ENCODE measurements at regions not wholly inside any gene's neighbourhood (a gene's known extent, or its start where the extent isn't known, plus 50 kb on each side); places are given as distances from the start of the nearest gene placed in this dataset.

DNA sequence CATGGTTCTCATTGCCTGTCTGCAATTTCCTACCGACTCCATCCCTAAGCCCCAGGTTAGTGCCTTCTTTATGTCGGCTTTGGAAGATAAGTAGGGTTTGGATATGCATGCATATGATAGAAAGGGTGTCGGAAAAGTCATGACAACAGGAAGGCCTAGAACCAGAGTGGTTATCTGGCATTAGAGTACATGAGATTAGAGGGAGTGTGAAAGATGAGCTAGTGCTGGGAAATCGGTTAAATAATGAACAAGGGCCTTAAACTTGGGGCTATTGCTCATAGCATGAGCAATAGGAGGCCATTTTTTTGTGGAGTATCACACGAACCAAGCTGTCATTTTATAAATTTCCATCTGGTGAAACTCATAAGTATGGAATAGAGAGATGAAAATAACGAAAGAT, 54.0 kb upstream of the LPP start:
- TF ChIP-seq EZH2phosphoT487 (IDR thresholded peaks at IDR 0.05; ENCODE audit: borderline replicate concordance, low read length) = no peak
- TF ChIP-seq, protein P1, sequence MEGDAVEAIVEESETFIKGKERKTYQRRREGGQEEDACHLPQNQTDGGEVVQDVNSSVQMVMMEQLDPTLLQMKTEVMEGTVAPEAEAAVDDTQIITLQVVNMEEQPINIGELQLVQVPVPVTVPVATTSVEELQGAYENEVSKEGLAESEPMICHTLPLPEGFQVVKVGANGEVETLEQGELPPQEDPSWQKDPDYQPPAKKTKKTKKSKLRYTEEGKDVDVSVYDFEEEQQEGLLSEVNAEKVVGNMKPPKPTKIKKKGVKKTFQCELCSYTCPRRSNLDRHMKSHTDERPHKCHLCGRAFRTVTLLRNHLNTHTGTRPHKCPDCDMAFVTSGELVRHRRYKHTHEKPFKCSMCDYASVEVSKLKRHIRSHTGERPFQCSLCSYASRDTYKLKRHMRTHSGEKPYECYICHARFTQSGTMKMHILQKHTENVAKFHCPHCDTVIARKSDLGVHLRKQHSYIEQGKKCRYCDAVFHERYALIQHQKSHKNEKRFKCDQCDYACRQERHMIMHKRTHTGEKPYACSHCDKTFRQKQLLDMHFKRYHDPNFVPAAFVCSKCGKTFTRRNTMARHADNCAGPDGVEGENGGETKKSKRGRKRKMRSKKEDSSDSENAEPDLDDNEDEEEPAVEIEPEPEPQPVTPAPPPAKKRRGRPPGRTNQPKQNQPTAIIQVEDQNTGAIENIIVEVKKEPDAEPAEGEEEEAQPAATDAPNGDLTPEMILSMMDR (IDR thresholded peaks at IDR 0.05; ENCODE audit: low read depth, low read length, poor library complexity, severe bottlenecking) = no peak
